H9 (cell line): ENCODE measurements at regions not wholly inside any gene's neighbourhood (a gene's known extent, or its start where the extent isn't known, plus 50 kb on each side); places are given as distances from the start of the nearest gene placed in this dataset.

ENCODE experiments used
- DNase-seq: peaks from one replicate; pipeline ENCODE4 v3.0.0-alpha.2; 2017
- H2AFZ ChIP-seq: one replicate; pipeline ENCODE4 v1.6.1; 2013; ENCODE audit warnings: mild to moderate bottlenecking, low read length, control low read depth, moderate library complexity
- H2AK5ac ChIP-seq: 2 replicates; pipeline ENCODE4 v1.6.1; 2013; ENCODE audit warnings: low read length, control low read depth, mixed read lengths; ENCODE audit not compliant: insufficient read length
- H2BK120ac ChIP-seq: one replicate; pipeline ENCODE4 v1.6.1; 2013; ENCODE audit warnings: low read depth, mild to moderate bottlenecking, low read length, control low read depth, inconsistent platforms; ENCODE audit not compliant: poor library complexity, severe bottlenecking
- H2BK12ac ChIP-seq: 2 replicates; pipeline ENCODE4 v1.6.1; 2013; ENCODE audit warnings: low read length, control low read depth, mixed read lengths, low read depth; ENCODE audit not compliant: insufficient read length
- H2BK15ac ChIP-seq: 2 replicates; pipeline ENCODE4 v1.6.1; 2013; ENCODE audit warnings: low read depth, low read length, control low read depth
- H2BK20ac ChIP-seq: one replicate; pipeline ENCODE4 v1.6.1; 2013; ENCODE audit warnings: low read depth, mild to moderate bottlenecking, low read length, control low read depth, inconsistent platforms; ENCODE audit not compliant: poor library complexity, severe bottlenecking
- H2BK5ac ChIP-seq: 2 replicates; pipeline ENCODE4 v1.6.1; 2013; ENCODE audit warnings: low read length, control low read depth, mixed read lengths; ENCODE audit not compliant: insufficient read length
- H3K14ac ChIP-seq: 2 replicates; pipeline ENCODE4 v1.6.1; 2013; ENCODE audit warnings: low read length, control low read depth; ENCODE audit not compliant: insufficient read depth
- H3K18ac ChIP-seq: 2 replicates; pipeline ENCODE4 v1.6.1; 2013; ENCODE audit warnings: low read depth, mild to moderate bottlenecking, mixed read lengths, low read length, control low read depth; ENCODE audit not compliant: insufficient read length
- H3K23ac ChIP-seq: 2 replicates; pipeline ENCODE4 v1.6.1; 2013; ENCODE audit warnings: low read length, control low read depth, mixed read lengths, low read depth; ENCODE audit not compliant: insufficient read length
- H3K23me2 ChIP-seq: 2 replicates; pipeline ENCODE4 v1.6.1; 2013; ENCODE audit warnings: low read depth, mild to moderate bottlenecking, mixed read lengths, low read length, control low read depth; ENCODE audit not compliant: insufficient read length, poor library complexity, severe bottlenecking
- H3K27ac ChIP-seq: 2 replicates; pipeline ENCODE4 v1.5.1; 2013; ENCODE audit warnings: low read length, control low read depth, mixed read lengths, low read depth; ENCODE audit not compliant: insufficient read length
- H3K27me3 ChIP-seq: 2 replicates; pipeline ENCODE4 v1.6.1; 2013; ENCODE audit warnings: low read length, control low read depth, inconsistent platforms; ENCODE audit not compliant: insufficient read depth
- H3K4ac ChIP-seq: 2 replicates; pipeline ENCODE4 v1.6.1; 2013; ENCODE audit warnings: low read depth, mild to moderate bottlenecking, control low read depth, inconsistent platforms, low read length, moderate library complexity
- H3K4me1 ChIP-seq: 2 replicates; pipeline ENCODE4 v1.6.1; 2013; ENCODE audit warnings: low read length, control low read depth, inconsistent platforms; ENCODE audit not compliant: insufficient read depth
- H3K4me2 ChIP-seq: 2 replicates; pipeline ENCODE4 v1.6.1; 2013; ENCODE audit warnings: low read length, control low read depth, mixed read lengths; ENCODE audit not compliant: insufficient read length, insufficient read depth
- H3K56ac ChIP-seq: 2 replicates; pipeline ENCODE4 v1.6.1; 2013; ENCODE audit warnings: low read depth, mild to moderate bottlenecking, mixed read lengths, low read length, control low read depth; ENCODE audit not compliant: insufficient read length
- H3K79me1 ChIP-seq: 2 replicates; pipeline ENCODE4 v1.6.1; 2013; ENCODE audit warnings: low read depth, mild to moderate bottlenecking, moderate library complexity, low read length, control low read depth, inconsistent platforms; ENCODE audit not compliant: insufficient read depth, poor library complexity, severe bottlenecking
- H3K79me2 ChIP-seq: 2 replicates; pipeline ENCODE4 v1.6.1; 2013; ENCODE audit warnings: low read length, control low read depth, inconsistent platforms; ENCODE audit not compliant: insufficient read depth
- H3K9ac ChIP-seq: 2 replicates; pipeline ENCODE4 v1.6.1; 2013; ENCODE audit warnings: low read length, control low read depth, mixed read lengths; ENCODE audit not compliant: insufficient read length; ENCODE audit errors: extremely low read depth
- H3K9me3 ChIP-seq: one replicate; pipeline ENCODE4 v1.6.1; 2013; ENCODE audit warnings: low read depth, low read length, inconsistent platforms; ENCODE audit not compliant: control insufficient read depth
- H3T11ph ChIP-seq: one replicate; pipeline ENCODE4 v1.6.1; 2013; ENCODE audit warnings: mild to moderate bottlenecking, low read length, control low read depth, inconsistent platforms
- H4K20me1 ChIP-seq: one replicate; pipeline ENCODE4 v1.6.1; 2013; ENCODE audit not compliant: control insufficient read depth, insufficient read length, insufficient read depth
- H4K5ac ChIP-seq: 2 replicates; pipeline ENCODE4 v1.6.1; 2013; ENCODE audit warnings: low read depth, mild to moderate bottlenecking, mixed read lengths, low read length, control low read depth; ENCODE audit not compliant: insufficient read length
- H4K8ac ChIP-seq: replicated peaks from 2 replicates; pipeline ENCODE4 v1.6.1; 2013; ENCODE audit warnings: low read length, control low read depth, mixed read lengths, low read depth; ENCODE audit not compliant: insufficient read length
- H4K91ac ChIP-seq: 2 replicates; pipeline ENCODE4 v1.6.1; 2013; ENCODE audit warnings: low read depth, mild to moderate bottlenecking, moderate library complexity, mixed read lengths, low read length, control low read depth; ENCODE audit not compliant: insufficient read length
- H3K27ac Mint-ChIP-seq, 3 experiments: 2 replicates in 2 of 3; 3 replicates in 1 of 3; pipeline ENCODE4 v1.8.0; 2020 to 2021; ENCODE audit warnings: mixed read lengths in 3 of 3, mild to moderate bottlenecking in 1 of 3, moderate library complexity in 1 of 3
- H3K27me3 Mint-ChIP-seq: 2 replicates; pipeline ENCODE4 v1.8.0; 2021; ENCODE audit warnings: low read depth, mild to moderate bottlenecking, moderate library complexity, mixed read lengths
- H3K36me3 Mint-ChIP-seq, 3 experiments: 2 replicates in 2 of 3; 3 replicates in 1 of 3; pipeline ENCODE4 v1.8.0; 2020 to 2021; ENCODE audit warnings: low read depth in 3 of 3, mixed read lengths in 3 of 3; ENCODE audit not compliant: insufficient read depth in 1 of 3
- H3K4me1 Mint-ChIP-seq, 2 experiments: 2 replicates each; pipeline ENCODE4 v1.8.0; 2020; ENCODE audit warnings: mixed read lengths in 2 of 2
- H3K4me3 Mint-ChIP-seq, 2 experiments: 2 replicates in 1 of 2; 3 replicates in 1 of 2; pipeline ENCODE4 v1.8.0; 2020 to 2021; ENCODE audit warnings: mild to moderate bottlenecking in 2 of 2, mixed read lengths in 2 of 2, moderate library complexity in 1 of 2
- H3K9me3 Mint-ChIP-seq, 2 experiments: 2 replicates in 1 of 2; 3 replicates in 1 of 2; pipeline ENCODE4 v1.8.0; 2020; ENCODE audit warnings: mild to moderate bottlenecking in 2 of 2, mixed read lengths in 2 of 2, moderate library complexity in 1 of 2
- WGBS: extraction: QIAGEN DNeasy Blood & Tissue Kit; methylation state at CpG from one replicate; pipeline ENCODE4 v1.1.7; 2013; ENCODE audit warnings: missing lambda C conversion rate, low lambda C conversion rate, mixed read lengths; ENCODE audit not compliant: insufficient read length; ENCODE audit errors: extremely low coverage; 5-methylcytosine and 5-hydroxymethylcytosine counted together
- TF ChIP-seq, protein P1 (sequence below): fragments of 200-600 bp; sonication (generic); conservative IDR thresholded peaks from 3 replicates; pipeline ENCODE4 v1.8.0; 2021; ENCODE audit warnings: antibody characterized with exemption, mild to moderate bottlenecking

DNA sequence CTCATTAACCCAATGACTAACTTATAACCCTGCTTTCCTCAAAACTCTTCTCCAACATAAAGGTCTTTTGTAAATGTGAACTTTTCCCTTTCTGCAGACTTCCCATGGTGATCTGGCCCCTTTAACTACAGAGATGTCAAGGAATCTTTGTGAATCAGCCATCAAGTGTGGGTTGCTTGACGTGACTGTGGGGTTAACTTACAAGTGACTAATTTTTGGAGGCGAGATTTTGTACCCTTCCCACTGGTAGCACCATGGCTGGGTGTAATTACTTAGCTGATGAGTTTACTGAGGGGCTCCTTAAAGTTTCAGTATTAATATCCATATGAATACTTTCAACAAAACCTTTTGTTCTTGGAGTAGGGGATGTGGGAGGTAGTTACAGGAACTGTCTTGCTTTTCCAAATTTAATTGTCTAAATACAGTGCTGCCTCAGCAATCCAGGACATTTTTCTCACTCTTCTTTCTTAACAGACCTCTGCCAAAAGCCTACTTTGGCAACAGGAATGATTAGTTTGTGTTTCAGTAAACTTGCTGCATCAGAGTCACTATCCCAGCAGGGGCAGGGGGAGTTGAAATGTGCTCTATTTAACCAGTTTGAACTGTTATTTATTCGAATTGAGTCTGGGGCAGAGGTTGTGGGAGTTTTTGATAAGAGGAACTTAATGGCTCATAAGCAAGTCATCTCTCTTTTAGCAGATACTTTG, 217.3 kb upstream of the FGGY start:
- Histone ChIP-seq H3K79me1 (no peaks in the 10 kb centered on the region), H3K23me2 (peaks cover 4% of the 10 kb centered on the region), H2BK20ac (no peak overlapping the region), H4K5ac (no peak overlapping the region), H3K9ac (no peak overlapping the region), H2BK15ac (no peak overlapping the region), H3K18ac (no peak overlapping the region), H4K8ac (no peak overlapping the region), H2AFZ (no peak overlapping the region), H3K4ac (no peak overlapping the region), H3K56ac (no peak overlapping the region), H4K20me1 (no peaks in the 10 kb centered on the region), H3K23ac (no peak overlapping the region), H3K4me2 (peak overlapping the region; percentile 9), H4K91ac (no peak overlapping the region), H3K27ac (peak overlapping the region; percentile 50), H2BK120ac (no peak overlapping the region), H3K27me3 (no peaks in the 10 kb centered on the region), H3K79me2 (no peaks in the 10 kb centered on the region), H3K14ac (no peak overlapping the region), H3K4me1 (peaks cover 27% of the 10 kb centered on the region; the same call in 1 of the 2 replicates), H2AK5ac (no peak overlapping the region), H3T11ph (no peak overlapping the region), H2BK12ac (no peak overlapping the region), H2BK5ac (no peak overlapping the region), H3K9me3 (no peaks in the 10 kb centered on the region)
- no CpG with 5 or more reads among the region's 3 CpGs for WGBS
- TF ChIP-seq, protein P1, sequence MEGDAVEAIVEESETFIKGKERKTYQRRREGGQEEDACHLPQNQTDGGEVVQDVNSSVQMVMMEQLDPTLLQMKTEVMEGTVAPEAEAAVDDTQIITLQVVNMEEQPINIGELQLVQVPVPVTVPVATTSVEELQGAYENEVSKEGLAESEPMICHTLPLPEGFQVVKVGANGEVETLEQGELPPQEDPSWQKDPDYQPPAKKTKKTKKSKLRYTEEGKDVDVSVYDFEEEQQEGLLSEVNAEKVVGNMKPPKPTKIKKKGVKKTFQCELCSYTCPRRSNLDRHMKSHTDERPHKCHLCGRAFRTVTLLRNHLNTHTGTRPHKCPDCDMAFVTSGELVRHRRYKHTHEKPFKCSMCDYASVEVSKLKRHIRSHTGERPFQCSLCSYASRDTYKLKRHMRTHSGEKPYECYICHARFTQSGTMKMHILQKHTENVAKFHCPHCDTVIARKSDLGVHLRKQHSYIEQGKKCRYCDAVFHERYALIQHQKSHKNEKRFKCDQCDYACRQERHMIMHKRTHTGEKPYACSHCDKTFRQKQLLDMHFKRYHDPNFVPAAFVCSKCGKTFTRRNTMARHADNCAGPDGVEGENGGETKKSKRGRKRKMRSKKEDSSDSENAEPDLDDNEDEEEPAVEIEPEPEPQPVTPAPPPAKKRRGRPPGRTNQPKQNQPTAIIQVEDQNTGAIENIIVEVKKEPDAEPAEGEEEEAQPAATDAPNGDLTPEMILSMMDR = no peak
- peaks cover 75 to 78% of the 10 kb centered on the region in 2 experiments for H3K4me1 Mint-ChIP-seq
- DNase-seq = no peak
- no peak overlapping the region; a peak in 1 of 5 replicates for H3K4me3 Mint-ChIP-seq
- H3K27ac Mint-ChIP-seq = peak overlapping the region; percentile 62 to 96 (median 96)
- H3K36me3 Mint-ChIP-seq = no peaks in the 10 kb centered on the region; a peak in 1 of 7 replicates
- no peaks in the 10 kb centered on the region; the same call in 1 of the 2 replicates for H3K27me3 Mint-ChIP-seq
- no peaks in the 10 kb centered on the region for H3K9me3 Mint-ChIP-seq
